ENCODE measurements at regions not wholly inside any gene's neighbourhood (a gene's known extent, or its start where the extent isn't known, plus 50 kb on each side); places are given as distances from the start of the nearest gene placed in this dataset.

DNA sequence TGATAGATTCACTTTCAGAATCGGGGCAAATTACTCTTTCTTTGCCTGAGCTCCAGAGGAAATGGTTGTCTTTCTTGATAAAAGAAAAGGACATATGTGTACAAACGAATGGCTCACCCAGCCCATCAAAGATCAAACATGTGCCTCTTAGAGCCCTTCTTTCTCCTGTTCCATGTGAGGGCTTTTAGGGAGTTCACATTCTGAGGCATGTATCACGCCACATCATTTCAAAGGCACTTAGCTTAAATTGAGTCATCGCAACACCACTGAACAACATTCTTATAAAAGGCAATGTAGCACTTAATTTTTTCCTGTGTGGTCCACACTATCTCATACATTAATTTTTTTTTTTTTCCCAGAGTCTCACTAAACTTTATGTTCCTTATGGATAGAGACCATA, 521.0 kb downstream of the SUCLA2 start:
- Histone ChIP-seq H3K4me3 (ENCODE audit: control insufficient read depth in 1 of 7, extremely low read depth in 1 of 7, insufficient read depth in 4 of 7, low read depth in 2 of 7, low read length in 6 of 7) (no peak overlapping the region), H3K9me3 (ENCODE audit: control extremely low read depth in 1 of 5, control insufficient read depth in 4 of 5, insufficient read depth in 2 of 5, low read depth in 1 of 5, low read length in 4 of 5) (peaks cover 0 to 2% (median 1%) of the 10 kb centered on the region in 5 experiments), H3K27me3 (replicated peaks in 2 of 5; ENCODE audit: control insufficient read depth in 4 of 5, insufficient read depth in 5 of 5, low read length in 4 of 5) (no peaks in the 10 kb centered on the region), H3K4me1 (ENCODE audit: control extremely low read depth in 1 of 4, control insufficient read depth in 4 of 4, insufficient read depth in 4 of 4, low read length in 3 of 4) (peaks cover 0 to 20% (median 0%) of the 10 kb centered on the region in 4 experiments), H3K36me3 (ENCODE audit: control insufficient read depth in 4 of 4, insufficient read depth in 4 of 4, low read length in 3 of 4) (no peaks in the 10 kb centered on the region), H3K27ac (ENCODE audit: insufficient read depth in 1 of 2, low read depth in 1 of 2, low read length in 2 of 2, poor library complexity in 1 of 2, severe bottlenecking in 2 of 2) (no peak overlapping the region)
- WGBS (ENCODE audit: insufficient coverage) = 80% methylated on average over 1 of the region's 4 CpGs
- ChIA-PET POLR2A (no interaction called here), CTCF (interaction anchor here (0.5 to 1.0 kb wide), 3 partner anchors 8 to 297 kb away, joined by 3 to 4 read pairs (median 3); no protein-coding TSS in a partner anchor)
- DNase-seq = no peak

DNA sequence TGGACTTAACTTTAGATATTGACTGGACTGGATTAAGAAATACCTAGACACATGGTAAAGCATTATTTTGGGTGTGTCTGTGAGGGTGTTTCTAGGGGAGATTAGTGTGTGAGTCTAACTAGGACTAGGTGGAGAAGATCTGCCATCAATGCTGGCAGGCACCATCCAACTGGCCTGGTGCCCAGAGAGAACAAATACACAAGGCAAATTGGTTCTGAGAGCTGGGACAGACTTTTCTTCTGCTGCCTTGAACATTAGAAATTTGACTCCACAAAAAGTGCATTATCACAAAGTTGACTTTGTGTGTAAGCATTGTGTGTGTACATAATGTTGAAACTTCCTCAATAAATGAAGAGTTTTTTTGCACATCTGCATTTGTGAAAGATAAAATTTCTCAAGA, 522.1 kb downstream of the SUCLA2 start:
- H3K9me3 ChIP-seq (ENCODE audit: control extremely low read depth in 1 of 5, control insufficient read depth in 4 of 5, insufficient read depth in 2 of 5, low read depth in 1 of 5, low read length in 4 of 5) = peaks cover 0 to 2% (median 0%) of the 10 kb centered on the region in 5 experiments
- DNase-seq = no peak
- H3K36me3 ChIP-seq (ENCODE audit: control insufficient read depth in 4 of 4, insufficient read depth in 4 of 4, low read length in 3 of 4) = no peaks in the 10 kb centered on the region
- no peaks in the 10 kb centered on the region for H3K27me3 ChIP-seq (replicated peaks in 2 of 5; ENCODE audit: control insufficient read depth in 4 of 5, insufficient read depth in 5 of 5, low read length in 4 of 5)
- H3K4me3 ChIP-seq (ENCODE audit: control insufficient read depth in 1 of 7, extremely low read depth in 1 of 7, insufficient read depth in 4 of 7, low read depth in 2 of 7, low read length in 6 of 7) = no peak overlapping the region
- peaks cover 0 to 12% (median 0%) of the 10 kb centered on the region in 4 experiments for H3K4me1 ChIP-seq (ENCODE audit: control extremely low read depth in 1 of 4, control insufficient read depth in 4 of 4, insufficient read depth in 4 of 4, low read length in 3 of 4)
- CTCF ChIA-PET = interaction anchor here (0.7 to 1.0 kb wide), 3 partner anchors 19 to 24 kb away, joined by 3 read pairs; no protein-coding TSS in a partner anchor
- no peak overlapping the region for H3K27ac ChIP-seq (ENCODE audit: insufficient read depth in 1 of 2, low read depth in 1 of 2, low read length in 2 of 2, poor library complexity in 1 of 2, severe bottlenecking in 2 of 2)
- POLR2A ChIA-PET = interaction anchor here (0.5 kb wide), 1 partner anchor 622 kb away, joined by 4 read pairs; no protein-coding TSS in a partner anchor

GRCh38 chr13:47475441-47475948, 525.6 kb downstream of the SUCLA2 start:
- POLR2A ChIA-PET = no interaction called here
- CTCF ChIA-PET = interaction anchor here (1.4 kb wide), 1 partner anchor 14 kb away, joined by 3 read pairs; no protein-coding TSS in a partner anchor

GRCh38 chr13:47474839-47475238, 526.2 kb downstream of the SUCLA2 start:
- WGBS (ENCODE audit: insufficient coverage) = 80% methylated on average over 1 of the region's 8 CpGs
- Histone ChIP-seq H3K4me1 (ENCODE audit: control extremely low read depth in 1 of 4, control insufficient read depth in 4 of 4, insufficient read depth in 4 of 4, low read length in 3 of 4) (no peaks in the 10 kb centered on the region), H3K36me3 (ENCODE audit: control insufficient read depth in 4 of 4, insufficient read depth in 4 of 4, low read length in 3 of 4) (no peaks in the 10 kb centered on the region), H3K27me3 (replicated peaks in 2 of 5; ENCODE audit: control insufficient read depth in 4 of 5, insufficient read depth in 5 of 5, low read length in 4 of 5) (no peaks in the 10 kb centered on the region), H3K9me3 (ENCODE audit: control extremely low read depth in 1 of 5, control insufficient read depth in 4 of 5, insufficient read depth in 2 of 5, low read depth in 1 of 5, low read length in 4 of 5) (peaks cover 0 to 1% (median 0%) of the 10 kb centered on the region in 5 experiments), H3K27ac (ENCODE audit: insufficient read depth in 1 of 2, low read depth in 1 of 2, low read length in 2 of 2, poor library complexity in 1 of 2, severe bottlenecking in 2 of 2) (no peak overlapping the region), H3K4me3 (ENCODE audit: control insufficient read depth in 1 of 7, extremely low read depth in 1 of 7, insufficient read depth in 4 of 7, low read depth in 2 of 7, low read length in 6 of 7) (no peak overlapping the region)
- POLR2A ChIA-PET = no interaction called here
- CTCF ChIA-PET = interaction anchor here (1.4 kb wide), 1 partner anchor 13 kb away, joined by 3 read pairs; no protein-coding TSS in a partner anchor
- no peak for DNase-seq

More at GRCh38 chr13:47475441-47475948, 525.6 kb downstream of the SUCLA2 start:
- H3K36me3 ChIP-seq (ENCODE audit: control insufficient read depth in 4 of 4, insufficient read depth in 4 of 4, low read length in 3 of 4) = no peaks in the 10 kb centered on the region
- no peaks in the 10 kb centered on the region for H3K4me1 ChIP-seq (ENCODE audit: control extremely low read depth in 1 of 4, control insufficient read depth in 4 of 4, insufficient read depth in 4 of 4, low read length in 3 of 4)
- 93% methylated on average over 6 of the region's 11 CpGs for WGBS (ENCODE audit: insufficient coverage)
- no peak overlapping the region for H3K27ac ChIP-seq (ENCODE audit: insufficient read depth in 1 of 2, low read depth in 1 of 2, low read length in 2 of 2, poor library complexity in 1 of 2, severe bottlenecking in 2 of 2)
- no peaks in the 10 kb centered on the region for H3K27me3 ChIP-seq (replicated peaks in 2 of 5; ENCODE audit: control insufficient read depth in 4 of 5, insufficient read depth in 5 of 5, low read length in 4 of 5)
- DNase-seq = no peak
- peaks cover 0 to 2% (median 0%) of the 10 kb centered on the region in 5 experiments for H3K9me3 ChIP-seq (ENCODE audit: control extremely low read depth in 1 of 5, control insufficient read depth in 4 of 5, insufficient read depth in 2 of 5, low read depth in 1 of 5, low read length in 4 of 5)
- no peak overlapping the region for H3K4me3 ChIP-seq (ENCODE audit: control insufficient read depth in 1 of 7, extremely low read depth in 1 of 7, insufficient read depth in 4 of 7, low read depth in 2 of 7, low read length in 6 of 7)

- Histone ChIP-seq H3K27me3 (replicated peaks in 2 of 5; ENCODE audit: control insufficient read depth in 4 of 5, insufficient read depth in 5 of 5, low read length in 4 of 5) (no peaks in the 10 kb centered on the region), H3K9me3 (ENCODE audit: control extremely low read depth in 1 of 5, control insufficient read depth in 4 of 5, insufficient read depth in 2 of 5, low read depth in 1 of 5, low read length in 4 of 5) (no peaks in the 10 kb centered on the region)
- no CpG with 5 or more reads among the region's 2 CpGs for WGBS (ENCODE audit: insufficient coverage)
These were observed 526.7 kb downstream of the SUCLA2 start for GRCh38 chr13:47474326-47474725.

DNA sequence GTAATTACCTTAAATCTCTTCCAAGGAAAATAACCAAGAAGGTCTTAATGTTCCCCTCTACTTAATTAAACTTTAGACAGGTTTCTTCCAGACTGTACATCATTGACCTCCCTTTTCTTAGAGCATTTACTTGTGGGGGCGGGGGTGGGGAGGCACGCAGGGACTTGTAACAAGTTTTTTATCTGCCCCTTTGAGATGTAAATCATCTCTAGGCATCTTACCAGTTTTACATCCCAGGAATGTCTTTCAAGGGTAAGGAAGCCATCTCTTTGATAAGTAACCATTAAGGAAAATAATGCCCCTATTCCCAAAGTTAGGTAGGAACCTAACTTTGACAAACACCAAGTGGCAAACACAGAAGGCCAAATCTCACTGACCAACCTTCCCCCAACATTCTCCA, 528.6 kb downstream of the SUCLA2 start:
- CTCF ChIA-PET = interaction anchor here (0.7 kb wide), 1 partner anchor 8 kb away, joined by 4 read pairs; no protein-coding TSS in a partner anchor

More at GRCh38 chr13:47474326-47474725, 526.7 kb downstream of the SUCLA2 start:
- H3K4me1 ChIP-seq (ENCODE audit: control extremely low read depth in 1 of 4, control insufficient read depth in 4 of 4, insufficient read depth in 4 of 4, low read length in 3 of 4) = no peaks in the 10 kb centered on the region
- H3K27ac ChIP-seq (ENCODE audit: insufficient read depth in 1 of 2, low read depth in 1 of 2, low read length in 2 of 2, poor library complexity in 1 of 2, severe bottlenecking in 2 of 2) = no peak overlapping the region
- ChIA-PET CTCF (interaction anchor here (1.4 kb wide), 1 partner anchor 13 kb away, joined by 3 read pairs; no protein-coding TSS in a partner anchor), POLR2A (no interaction called here)
- no peak overlapping the region for H3K4me3 ChIP-seq (ENCODE audit: control insufficient read depth in 1 of 7, extremely low read depth in 1 of 7, insufficient read depth in 4 of 7, low read depth in 2 of 7, low read length in 6 of 7)
- H3K36me3 ChIP-seq (ENCODE audit: control insufficient read depth in 4 of 4, insufficient read depth in 4 of 4, low read length in 3 of 4) = no peaks in the 10 kb centered on the region
- no peak for DNase-seq

DNA sequence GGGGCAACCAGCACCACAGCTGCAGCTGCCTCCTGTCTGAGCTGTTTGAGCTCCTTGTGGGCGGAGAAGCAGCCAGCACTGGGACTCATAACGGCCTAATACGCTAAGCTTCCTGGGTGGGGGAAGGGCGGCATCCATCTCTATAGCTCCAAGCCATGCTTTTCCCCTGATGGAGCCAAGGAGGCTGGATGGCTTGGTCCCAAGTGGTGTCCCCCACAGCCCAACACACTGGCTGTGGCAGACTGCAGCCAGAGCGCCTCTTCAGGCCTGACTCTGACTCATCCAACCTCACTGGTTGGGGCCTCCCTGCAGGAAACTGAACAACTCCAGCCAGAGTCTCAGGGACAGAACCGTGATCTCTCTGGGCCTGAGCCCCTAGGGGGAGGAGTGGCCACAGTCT, 537.3 kb downstream of the SUCLA2 start:
- no peak for DNase-seq
- WGBS (ENCODE audit: insufficient coverage) = 100% methylated on average over 2 of the region's 6 CpGs
- Histone ChIP-seq H3K4me3 (ENCODE audit: control insufficient read depth in 1 of 7, extremely low read depth in 1 of 7, insufficient read depth in 4 of 7, low read depth in 2 of 7, low read length in 6 of 7) (no peak overlapping the region), H3K9me3 (ENCODE audit: control extremely low read depth in 1 of 5, control insufficient read depth in 4 of 5, insufficient read depth in 2 of 5, low read depth in 1 of 5, low read length in 4 of 5) (peaks cover 0 to 5% (median 0%) of the 10 kb centered on the region in 5 experiments), H3K27ac (ENCODE audit: insufficient read depth in 1 of 2, low read depth in 1 of 2, low read length in 2 of 2, poor library complexity in 1 of 2, severe bottlenecking in 2 of 2) (no peak overlapping the region), H3K36me3 (ENCODE audit: control insufficient read depth in 4 of 4, insufficient read depth in 4 of 4, low read length in 3 of 4) (no peaks in the 10 kb centered on the region), H3K4me1 (ENCODE audit: control extremely low read depth in 1 of 4, control insufficient read depth in 4 of 4, insufficient read depth in 4 of 4, low read length in 3 of 4) (no peaks in the 10 kb centered on the region), H3K27me3 (replicated peaks in 2 of 5; ENCODE audit: control insufficient read depth in 4 of 5, insufficient read depth in 5 of 5, low read length in 4 of 5) (no peaks in the 10 kb centered on the region)
- POLR2A ChIA-PET = no interaction called here
- CTCF ChIA-PET = no interaction called here

More for the DNA sequence above, 528.6 kb downstream of the SUCLA2 start:
- H3K36me3 ChIP-seq (ENCODE audit: control insufficient read depth in 4 of 4, insufficient read depth in 4 of 4, low read length in 3 of 4) = no peaks in the 10 kb centered on the region
- DNase-seq = no peak
- no peaks in the 10 kb centered on the region for H3K27me3 ChIP-seq (replicated peaks in 2 of 5; ENCODE audit: control insufficient read depth in 4 of 5, insufficient read depth in 5 of 5, low read length in 4 of 5)
- no peak overlapping the region for H3K4me3 ChIP-seq (ENCODE audit: control insufficient read depth in 1 of 7, extremely low read depth in 1 of 7, insufficient read depth in 4 of 7, low read depth in 2 of 7, low read length in 6 of 7)
- H3K4me1 ChIP-seq (ENCODE audit: control extremely low read depth in 1 of 4, control insufficient read depth in 4 of 4, insufficient read depth in 4 of 4, low read length in 3 of 4) = no peaks in the 10 kb centered on the region
- no peak overlapping the region for H3K27ac ChIP-seq (ENCODE audit: insufficient read depth in 1 of 2, low read depth in 1 of 2, low read length in 2 of 2, poor library complexity in 1 of 2, severe bottlenecking in 2 of 2)
- WGBS (ENCODE audit: insufficient coverage) = 86% methylated on average over 2 of the region's 2 CpGs
- H3K9me3 ChIP-seq (ENCODE audit: control extremely low read depth in 1 of 5, control insufficient read depth in 4 of 5, insufficient read depth in 2 of 5, low read depth in 1 of 5, low read length in 4 of 5) = no peaks in the 10 kb centered on the region
- POLR2A ChIA-PET = no interaction called here

All from common myeloid progenitor, CD34-positive (primary cell).